ENCODE measurements at regions not wholly inside any gene's neighbourhood (a gene's known extent, or its start where the extent isn't known, plus 50 kb on each side); places are given as distances from the start of the nearest gene placed in this dataset.

DNA sequence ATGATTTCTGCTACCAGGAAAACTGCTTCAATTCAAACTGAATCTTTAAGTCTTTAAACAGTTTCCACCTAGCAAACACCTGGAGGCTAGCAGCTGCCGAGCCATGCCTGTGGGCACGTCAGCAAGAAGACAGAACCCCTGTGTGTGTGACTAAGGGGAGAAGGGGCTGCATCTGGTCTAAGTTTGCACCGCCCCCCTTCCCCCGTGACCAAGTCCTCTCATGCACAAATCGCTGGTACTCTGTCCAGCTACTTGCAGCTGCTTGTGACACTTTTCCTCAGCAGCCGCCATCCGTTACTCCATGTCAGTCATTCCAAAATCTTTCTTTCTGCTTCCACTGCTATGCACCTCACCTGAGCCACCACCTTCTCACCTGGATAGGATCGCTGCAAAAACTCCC is 355.0 kb downstream of the SS18 start:
- Mint-ChIP-seq H3K27me3 (ENCODE audit: insufficient read depth, unreplicated experiment) (peaks cover 9% of the 10 kb centered on the region), H3K4me1 (ENCODE audit: low read depth, unreplicated experiment) (no peaks in the 10 kb centered on the region), H3K27ac (ENCODE audit: unreplicated experiment) (no peak overlapping the region), H3K4me3 (ENCODE audit: unreplicated experiment) (no peak overlapping the region), H3K9me3 (ENCODE audit: unreplicated experiment) (no peaks in the 10 kb centered on the region), H3K36me3 (ENCODE audit: insufficient read depth, unreplicated experiment) (no peaks in the 10 kb centered on the region)
- H3K36me3 ChIP-seq (ENCODE audit: control insufficient read depth, insufficient read depth, low read length), result no peaks in the 10 kb centered on the region
- no peak for TF ChIP-seq CTCF (IDR thresholded peaks at IDR 0.05; ENCODE audit: insufficient read depth in 1 of 2, low read depth in 1 of 2, low read length in 1 of 2, severe bottlenecking in 1 of 2, unreplicated experiment in 1 of 2)
- no peak overlapping the region for H3K4me3 ChIP-seq (ENCODE audit: low read depth, low read length)
- no peaks in the 10 kb centered on the region for H3K4me1 ChIP-seq
- no peaks in the 10 kb centered on the region for H3K9me3 ChIP-seq
- no peaks in the 10 kb centered on the region for H3K27me3 ChIP-seq (replicated peaks; ENCODE audit: control insufficient read depth, insufficient read depth, low read length)
- no peak for DNase-seq
- ChIA-PET POLR2A (no interaction called here), CTCF (no interaction called here)
- BruUV-seq (replicated peaks), result no TSS peak
- intact Hi-C loops (cut with micrococcal nuclease; ENCODE audit: unreplicated experiment), result no loop called here

GRCh38 chr18:25734336-25734735 is 356.1 kb downstream of the SS18 start:
- CTCF ChIA-PET, result no interaction called here
- no TSS peak for BruUV-seq (replicated peaks)
- Mint-ChIP-seq H3K36me3 (ENCODE audit: insufficient read depth, unreplicated experiment) (no peaks in the 10 kb centered on the region), H3K9me3 (ENCODE audit: unreplicated experiment) (no peaks in the 10 kb centered on the region), H3K27ac (ENCODE audit: unreplicated experiment) (no peak overlapping the region), H3K4me3 (ENCODE audit: unreplicated experiment) (no peak overlapping the region), H3K27me3 (ENCODE audit: insufficient read depth, unreplicated experiment) (peaks cover 9% of the 10 kb centered on the region), H3K4me1 (ENCODE audit: low read depth, unreplicated experiment) (no peaks in the 10 kb centered on the region)
- H3K4me3 ChIP-seq (ENCODE audit: low read depth, low read length), result no peak overlapping the region
- H3K36me3 ChIP-seq (ENCODE audit: control insufficient read depth, insufficient read depth, low read length), result no peaks in the 10 kb centered on the region
- H3K9me3 ChIP-seq, result no peaks in the 10 kb centered on the region
- TF ChIP-seq CTCF (IDR thresholded peaks at IDR 0.05; ENCODE audit: insufficient read depth in 1 of 2, low read depth in 1 of 2, low read length in 1 of 2, severe bottlenecking in 1 of 2, unreplicated experiment in 1 of 2), result no peak
- POLR2A ChIA-PET, result no interaction called here
- H3K27me3 ChIP-seq (replicated peaks; ENCODE audit: control insufficient read depth, insufficient read depth, low read length), result no peaks in the 10 kb centered on the region
- no peak for DNase-seq
- intact Hi-C loops (cut with micrococcal nuclease; ENCODE audit: unreplicated experiment), result no loop called here
- no peaks in the 10 kb centered on the region for H3K4me1 ChIP-seq

- peaks cover 6% of the 10 kb centered on the region for H3K27me3 Mint-ChIP-seq (ENCODE audit: insufficient read depth, unreplicated experiment)
- Histone ChIP-seq H3K4me1 (no peaks in the 10 kb centered on the region), H3K27me3 (replicated peaks; ENCODE audit: control insufficient read depth, insufficient read depth, low read length) (no peaks in the 10 kb centered on the region), H3K36me3 (ENCODE audit: control insufficient read depth, insufficient read depth, low read length) (no peaks in the 10 kb centered on the region), H3K9me3 (no peaks in the 10 kb centered on the region), H3K4me3 (ENCODE audit: low read depth, low read length) (no peak overlapping the region)
- no peak overlapping the region for H3K27ac Mint-ChIP-seq (ENCODE audit: unreplicated experiment)
- no peak overlapping the region for H3K4me3 Mint-ChIP-seq (ENCODE audit: unreplicated experiment)
- H3K4me1 Mint-ChIP-seq (ENCODE audit: low read depth, unreplicated experiment), result no peaks in the 10 kb centered on the region
- BruUV-seq (replicated peaks), result no TSS peak
- no peak for DNase-seq
- no peaks in the 10 kb centered on the region for H3K9me3 Mint-ChIP-seq (ENCODE audit: unreplicated experiment)
- TF ChIP-seq CTCF (IDR thresholded peaks at IDR 0.05; ENCODE audit: insufficient read depth in 1 of 2, low read depth in 1 of 2, low read length in 1 of 2, severe bottlenecking in 1 of 2, unreplicated experiment in 1 of 2), result no peak
- ChIA-PET POLR2A (no interaction called here), CTCF (no interaction called here)
- intact Hi-C loops (cut with micrococcal nuclease; ENCODE audit: unreplicated experiment), result no loop called here
- H3K36me3 Mint-ChIP-seq (ENCODE audit: insufficient read depth, unreplicated experiment), result no peaks in the 10 kb centered on the region
Measured at GRCh38 chr18:25732862-25733261, 357.6 kb downstream of the SS18 start.
